ENCODE measurements at regions not wholly inside any gene's neighbourhood (a gene's known extent, or its start where the extent isn't known, plus 50 kb on each side); places are given as distances from the start of the nearest gene placed in this dataset.
A peak's percentile ranks its signal among the peaks of the same experiment; 100 is the strongest.
"Not testable (repeated sequence)": the region's sequence is repeated elsewhere in the genome, so short reads cannot be mapped to it uniquely, and the experiment has no call there.

GRCh38 chr7:76862241-76862640 is 169.9 kb downstream of the SPDYE17 start:
- POLR2A ChIA-PET; H3K36me3 Mint-ChIP-seq (ENCODE audit: low read depth); H3K4me1 Mint-ChIP-seq; CTCF ChIA-PET; H3K27ac Mint-ChIP-seq; H3K9me3 Mint-ChIP-seq; H3K4me3 Mint-ChIP-seq; intact Hi-C loops (cut with micrococcal nuclease); H3K27me3 Mint-ChIP-seq; ATAC-seq (ENCODE audit: low read depth); DNase-seq: not testable (repeated sequence)

GRCh38 chr7:76859933-76860332 is 172.2 kb downstream of the SPDYE17 start:
- H3K27ac Mint-ChIP-seq; H3K36me3 Mint-ChIP-seq (ENCODE audit: low read depth): not testable (repeated sequence)

GRCh38 chr7:76854631-76855030 is 177.5 kb downstream of the SPDYE17 start:
- POLR2A ChIA-PET; H3K27me3 Mint-ChIP-seq; H3K4me3 Mint-ChIP-seq; intact Hi-C loops (cut with micrococcal nuclease); H3K4me1 Mint-ChIP-seq; H3K27ac Mint-ChIP-seq; CTCF ChIA-PET; DNase-seq; H3K9me3 Mint-ChIP-seq; ATAC-seq (ENCODE audit: low read depth); H3K36me3 Mint-ChIP-seq (ENCODE audit: low read depth): not testable (repeated sequence)

More at GRCh38 chr7:76859933-76860332, 172.2 kb downstream of the SPDYE17 start:
- DNase-seq; H3K4me1 Mint-ChIP-seq; H3K4me3 Mint-ChIP-seq; ATAC-seq (ENCODE audit: low read depth); POLR2A ChIA-PET; CTCF ChIA-PET; intact Hi-C loops (cut with micrococcal nuclease); H3K9me3 Mint-ChIP-seq; H3K27me3 Mint-ChIP-seq: not testable (repeated sequence)

- H3K36me3 Mint-ChIP-seq (ENCODE audit: low read depth); H3K4me3 Mint-ChIP-seq; DNase-seq; POLR2A ChIA-PET; H3K27me3 Mint-ChIP-seq; H3K9me3 Mint-ChIP-seq; CTCF ChIA-PET; H3K27ac Mint-ChIP-seq; intact Hi-C loops (cut with micrococcal nuclease); H3K4me1 Mint-ChIP-seq: not testable (repeated sequence)
- ATAC-seq (ENCODE audit: low read depth) = peak; percentile 25
These were observed 179.2 kb downstream of the SPDYE17 start for GRCh38 chr7:76852787-76853584.

GRCh38 chr7:76852362-76852761 is 179.8 kb downstream of the SPDYE17 start:
- POLR2A ChIA-PET; H3K36me3 Mint-ChIP-seq (ENCODE audit: low read depth); ATAC-seq (ENCODE audit: low read depth); intact Hi-C loops (cut with micrococcal nuclease); H3K9me3 Mint-ChIP-seq; DNase-seq; H3K4me3 Mint-ChIP-seq; CTCF ChIA-PET; H3K4me1 Mint-ChIP-seq; H3K27ac Mint-ChIP-seq; H3K27me3 Mint-ChIP-seq: not testable (repeated sequence)

- intact Hi-C loops (cut with micrococcal nuclease); H3K36me3 Mint-ChIP-seq (ENCODE audit: low read depth); POLR2A ChIA-PET; H3K27me3 Mint-ChIP-seq; DNase-seq; H3K4me3 Mint-ChIP-seq; H3K4me1 Mint-ChIP-seq; CTCF ChIA-PET; H3K9me3 Mint-ChIP-seq; ATAC-seq (ENCODE audit: low read depth); H3K27ac Mint-ChIP-seq: not testable (repeated sequence)
These were observed 180.5 kb downstream of the SPDYE17 start for GRCh38 chr7:76851617-76852016.

- H3K27ac Mint-ChIP-seq; H3K36me3 Mint-ChIP-seq (ENCODE audit: low read depth); intact Hi-C loops (cut with micrococcal nuclease); H3K4me1 Mint-ChIP-seq; H3K4me3 Mint-ChIP-seq; H3K9me3 Mint-ChIP-seq; DNase-seq; H3K27me3 Mint-ChIP-seq; CTCF ChIA-PET; ATAC-seq (ENCODE audit: low read depth); POLR2A ChIA-PET: not testable (repeated sequence)
These were observed 182.1 kb downstream of the SPDYE17 start for GRCh38 chr7:76849887-76850563.

- ATAC-seq (ENCODE audit: low read depth); H3K4me3 Mint-ChIP-seq; H3K36me3 Mint-ChIP-seq (ENCODE audit: low read depth); CTCF ChIA-PET; H3K4me1 Mint-ChIP-seq; DNase-seq; POLR2A ChIA-PET; intact Hi-C loops (cut with micrococcal nuclease); H3K27ac Mint-ChIP-seq: not testable (repeated sequence)
- Mint-ChIP-seq H3K9me3 (peaks cover 22% of the 10 kb centered on the region), H3K27me3 (peaks cover 18% of the 10 kb centered on the region)
These were observed 192.3 kb downstream of the SPDYE17 start for GRCh38 chr7:76839879-76840278.

GRCh38 chr7:76839214-76839613 is 192.9 kb downstream of the SPDYE17 start:
- H3K36me3 Mint-ChIP-seq (ENCODE audit: low read depth); POLR2A ChIA-PET; H3K4me3 Mint-ChIP-seq; CTCF ChIA-PET; DNase-seq; ATAC-seq (ENCODE audit: low read depth); intact Hi-C loops (cut with micrococcal nuclease); H3K4me1 Mint-ChIP-seq; H3K27ac Mint-ChIP-seq: not testable (repeated sequence)
- H3K27me3 Mint-ChIP-seq = peaks cover 18% of the 10 kb centered on the region
- peaks cover 22% of the 10 kb centered on the region for H3K9me3 Mint-ChIP-seq

GRCh38 chr7:76838357-76838756 is 193.8 kb downstream of the SPDYE17 start:
- POLR2A ChIA-PET; ATAC-seq (ENCODE audit: low read depth); H3K27ac Mint-ChIP-seq; H3K4me3 Mint-ChIP-seq; H3K4me1 Mint-ChIP-seq; DNase-seq; intact Hi-C loops (cut with micrococcal nuclease); CTCF ChIA-PET; H3K36me3 Mint-ChIP-seq (ENCODE audit: low read depth): not testable (repeated sequence)
- peaks cover 18% of the 10 kb centered on the region for H3K27me3 Mint-ChIP-seq
- peaks cover 22% of the 10 kb centered on the region for H3K9me3 Mint-ChIP-seq

GRCh38 chr7:76829233-76829632 is 202.2 kb upstream of the POMZP3 start:
- H3K36me3 Mint-ChIP-seq (ENCODE audit: low read depth); CTCF ChIA-PET; H3K27ac Mint-ChIP-seq; H3K4me1 Mint-ChIP-seq; DNase-seq; intact Hi-C loops (cut with micrococcal nuclease); H3K9me3 Mint-ChIP-seq; H3K4me3 Mint-ChIP-seq; POLR2A ChIA-PET; ATAC-seq (ENCODE audit: low read depth): not testable (repeated sequence)
- H3K27me3 Mint-ChIP-seq = peaks cover 13% of the 10 kb centered on the region

- H3K36me3 Mint-ChIP-seq (ENCODE audit: low read depth); H3K4me3 Mint-ChIP-seq; ATAC-seq (ENCODE audit: low read depth); intact Hi-C loops (cut with micrococcal nuclease); DNase-seq; H3K27ac Mint-ChIP-seq; H3K9me3 Mint-ChIP-seq; H3K4me1 Mint-ChIP-seq; CTCF ChIA-PET; POLR2A ChIA-PET: not testable (repeated sequence)
- peaks cover 13% of the 10 kb centered on the region for H3K27me3 Mint-ChIP-seq
These were observed 199.1 kb upstream of the POMZP3 start for GRCh38 chr7:76826181-76826580.

Data from activated B cell treated with CpG ODN at 0.5 μM for 24 hours (primary cell).